ENCODE measurements at regions not wholly inside any gene's neighbourhood (a gene's known extent, or its start where the extent isn't known, plus 50 kb on each side); places are given as distances from the start of the nearest gene placed in this dataset.

DNA sequence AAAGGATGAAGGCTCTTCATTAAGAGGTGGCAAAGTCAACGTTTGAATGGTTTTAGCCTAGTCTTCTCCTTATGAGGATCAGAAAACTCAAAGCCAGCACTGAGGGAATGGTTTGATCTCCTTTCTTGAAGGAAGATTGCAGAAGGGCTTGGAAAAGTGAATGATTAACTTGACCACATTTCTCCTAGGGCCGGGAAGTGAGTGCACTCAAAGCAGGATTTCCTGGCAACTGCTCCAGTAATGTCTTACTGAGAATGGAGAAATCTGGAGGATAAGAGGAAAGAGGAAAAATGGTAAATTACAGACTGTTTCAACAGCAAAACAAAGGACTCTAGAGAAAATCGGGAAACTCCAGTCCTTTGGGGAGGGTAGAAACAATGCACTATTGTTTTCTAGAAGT lies 189.0 kb upstream of the FOXA2 start:
- Mint-ChIP-seq H3K4me3 (no peak overlapping the region), H3K36me3 (ENCODE audit: low read depth) (no peaks in the 10 kb centered on the region), H3K4me1 (ENCODE audit: low read depth) (no peaks in the 10 kb centered on the region), H3K27me3 (peaks cover 10% of the 10 kb centered on the region), H3K27ac (no peak overlapping the region), H3K9me3 (peaks cover 2% of the 10 kb centered on the region)
- no peaks in the 10 kb centered on the region for H3K27me3 ChIP-seq (ENCODE audit: control insufficient read depth in 1 of 2, insufficient read depth in 2 of 2, low read length in 2 of 2)
- no peak overlapping the region for H3K4me3 ChIP-seq (ENCODE audit: low read length)
- ChIA-PET POLR2A (no interaction called here), CTCF (no interaction called here)
- DNase-seq (no peak), ATAC-seq (ENCODE audit: poor library complexity) (no peak)
- H3K4me1 ChIP-seq (ENCODE audit: insufficient read depth, low read length), result no peaks in the 10 kb centered on the region
- H3K27ac ChIP-seq (ENCODE audit: low read depth in 1 of 2, low read length in 2 of 2), result no peak overlapping the region
- TF ChIP-seq, protein P1, sequence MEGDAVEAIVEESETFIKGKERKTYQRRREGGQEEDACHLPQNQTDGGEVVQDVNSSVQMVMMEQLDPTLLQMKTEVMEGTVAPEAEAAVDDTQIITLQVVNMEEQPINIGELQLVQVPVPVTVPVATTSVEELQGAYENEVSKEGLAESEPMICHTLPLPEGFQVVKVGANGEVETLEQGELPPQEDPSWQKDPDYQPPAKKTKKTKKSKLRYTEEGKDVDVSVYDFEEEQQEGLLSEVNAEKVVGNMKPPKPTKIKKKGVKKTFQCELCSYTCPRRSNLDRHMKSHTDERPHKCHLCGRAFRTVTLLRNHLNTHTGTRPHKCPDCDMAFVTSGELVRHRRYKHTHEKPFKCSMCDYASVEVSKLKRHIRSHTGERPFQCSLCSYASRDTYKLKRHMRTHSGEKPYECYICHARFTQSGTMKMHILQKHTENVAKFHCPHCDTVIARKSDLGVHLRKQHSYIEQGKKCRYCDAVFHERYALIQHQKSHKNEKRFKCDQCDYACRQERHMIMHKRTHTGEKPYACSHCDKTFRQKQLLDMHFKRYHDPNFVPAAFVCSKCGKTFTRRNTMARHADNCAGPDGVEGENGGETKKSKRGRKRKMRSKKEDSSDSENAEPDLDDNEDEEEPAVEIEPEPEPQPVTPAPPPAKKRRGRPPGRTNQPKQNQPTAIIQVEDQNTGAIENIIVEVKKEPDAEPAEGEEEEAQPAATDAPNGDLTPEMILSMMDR (IDR thresholded peaks at IDR 0.05), result no peak
- no peaks in the 10 kb centered on the region for H3K36me3 ChIP-seq (ENCODE audit: insufficient read depth, low read length)
- intact Hi-C loops (cut with DNase I, micrococcal nuclease), result no loop called here
- peaks cover 0 to 4% of the 10 kb centered on the region in 2 experiments for H3K9me3 ChIP-seq (ENCODE audit: control insufficient read depth in 1 of 2, insufficient read depth in 1 of 2, low read length in 2 of 2)

- Histone ChIP-seq H3K27ac (ENCODE audit: low read depth in 1 of 2, low read length in 2 of 2) (no peak overlapping the region), H3K4me1 (ENCODE audit: insufficient read depth, low read length) (no peaks in the 10 kb centered on the region), H3K27me3 (ENCODE audit: control insufficient read depth in 1 of 2, insufficient read depth in 2 of 2, low read length in 2 of 2) (no peaks in the 10 kb centered on the region), H3K4me3 (ENCODE audit: low read length) (no peak overlapping the region), H3K36me3 (ENCODE audit: insufficient read depth, low read length) (no peaks in the 10 kb centered on the region), H3K9me3 (ENCODE audit: control insufficient read depth in 1 of 2, insufficient read depth in 1 of 2, low read length in 2 of 2) (no peaks in the 10 kb centered on the region)
- H3K27me3 Mint-ChIP-seq, result peaks cover 10% of the 10 kb centered on the region
- ChIA-PET POLR2A (no interaction called here), CTCF (no interaction called here)
- TF ChIP-seq, protein P1 (IDR thresholded peaks at IDR 0.05), result no peak
- H3K4me1 Mint-ChIP-seq (ENCODE audit: low read depth), result no peaks in the 10 kb centered on the region
- no peak overlapping the region for H3K27ac Mint-ChIP-seq
- ATAC-seq (ENCODE audit: poor library complexity) (no peak), DNase-seq (no peak)
- no peak overlapping the region for H3K4me3 Mint-ChIP-seq
- intact Hi-C loops (cut with DNase I, micrococcal nuclease), result no loop called here
- H3K9me3 Mint-ChIP-seq, result peaks cover 2% of the 10 kb centered on the region
- H3K36me3 Mint-ChIP-seq (ENCODE audit: low read depth), result no peaks in the 10 kb centered on the region
Observed at GRCh38 chr20:22775256-22775655, 190.9 kb upstream of the FOXA2 start.

DNA sequence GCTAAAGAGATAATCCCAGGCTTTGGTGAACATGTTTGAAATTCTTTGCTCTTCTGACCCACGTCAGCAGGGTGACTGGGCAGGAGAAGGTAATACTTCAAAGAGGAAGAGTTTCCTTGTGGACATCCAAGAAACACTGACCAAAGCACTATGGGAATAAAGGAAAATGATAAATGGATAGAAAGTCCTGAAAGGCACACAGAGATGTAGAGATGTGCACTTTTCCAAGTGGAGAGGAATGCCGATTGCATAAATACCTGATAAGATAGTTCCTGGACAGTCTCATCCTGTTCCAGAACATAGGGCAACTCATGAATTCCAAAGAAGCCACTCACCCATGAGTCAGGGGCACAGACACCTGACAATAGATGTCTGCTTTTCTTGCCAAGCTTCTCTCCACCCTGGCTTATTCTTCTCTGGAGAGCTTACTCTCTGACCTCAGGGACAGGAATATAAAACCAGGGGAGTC lies 191.3 kb upstream of the FOXA2 start:
- Mint-ChIP-seq H3K4me3 (no peak overlapping the region), H3K9me3 (peaks cover 2% of the 10 kb centered on the region), H3K4me1 (ENCODE audit: low read depth) (no peaks in the 10 kb centered on the region), H3K27ac (no peak overlapping the region), H3K36me3 (ENCODE audit: low read depth) (no peaks in the 10 kb centered on the region), H3K27me3 (peaks cover 9% of the 10 kb centered on the region)
- ATAC-seq (ENCODE audit: poor library complexity) (no peak), DNase-seq (no peak)
- no peaks in the 10 kb centered on the region for H3K9me3 ChIP-seq (ENCODE audit: control insufficient read depth in 1 of 2, insufficient read depth in 1 of 2, low read length in 2 of 2)
- no peaks in the 10 kb centered on the region for H3K27me3 ChIP-seq (ENCODE audit: control insufficient read depth in 1 of 2, insufficient read depth in 2 of 2, low read length in 2 of 2)
- POLR2A ChIA-PET, result no interaction called here
- no peak overlapping the region for H3K4me3 ChIP-seq (ENCODE audit: low read length)
- CTCF ChIA-PET, result no interaction called here
- no peak overlapping the region for H3K27ac ChIP-seq (ENCODE audit: low read depth in 1 of 2, low read length in 2 of 2)
- H3K36me3 ChIP-seq (ENCODE audit: insufficient read depth, low read length), result no peaks in the 10 kb centered on the region
- TF ChIP-seq, protein P1 (IDR thresholded peaks at IDR 0.05), result no peak
- intact Hi-C loops (cut with DNase I, micrococcal nuclease), result no loop called here
- H3K4me1 ChIP-seq (ENCODE audit: insufficient read depth, low read length), result no peaks in the 10 kb centered on the region

Measured in CD4-positive, alpha-beta T cell (primary cell).